Mucosa of descending colon (tissue), 3 donors: ENCODE measurements at regions not wholly inside any gene's neighbourhood (a gene's known extent, or its start where the extent isn't known, plus 50 kb on each side); places are given as distances from the start of the nearest gene placed in this dataset.

Source experiments
- ATAC-seq: fragments of 200-7000 bp; cut with Tn5 transposase; one replicate; pipeline ENCODE4 v1.9.1; 2020; ENCODE audit warnings: mild to moderate bottlenecking, moderate library complexity
- DNase-seq, 3 donors: peaks; one replicate each; pipeline ENCODE4 v3.0.0-alpha.2; 2020
- H3K36me3 ChIP-seq: fragments of 200-600 bp; one replicate; pipeline ENCODE4 v1.8.0; 2021; ENCODE audit warnings: low read depth, mild to moderate bottlenecking
- H3K4me1 ChIP-seq: fragments of 200-600 bp; one replicate; pipeline ENCODE4 v1.8.0; 2021; ENCODE audit warnings: low read depth, mild to moderate bottlenecking
- H3K4me3 ChIP-seq: fragments of 200-600 bp; one replicate; pipeline ENCODE4 v1.8.0; 2021; ENCODE audit warnings: mild to moderate bottlenecking
- H3K9me3 ChIP-seq: fragments of 200-600 bp; one replicate; pipeline ENCODE4 v1.8.0; 2021; ENCODE audit warnings: mild to moderate bottlenecking
- intact Hi-C, 2 donors: fragments of 100-400 bp; cut with DNase I in 1 of 2; cut with micrococcal nuclease in 1 of 2; formaldehyde crosslinking; loops; one replicate each; pipeline versions ENCODE4 v1.11.0 to v1.11.1; 2022; cut with DNase I, micrococcal nuclease
- TF ChIP-seq, protein P1 (sequence below): fragments of 200-600 bp; IDR thresholded peaks from one replicate; pipeline ENCODE4 v1.8.0; 2022; ENCODE audit warnings: antibody characterized with exemption, mild to moderate bottlenecking
- donor health status: DM: no; HTN: no; CAD: no; lungs with moderate emphysema.
- donor health status: DM: no; HTN: no; CAD: no.
- donor health status: DM: no; HTN: yes; CAD: no.

DNA sequence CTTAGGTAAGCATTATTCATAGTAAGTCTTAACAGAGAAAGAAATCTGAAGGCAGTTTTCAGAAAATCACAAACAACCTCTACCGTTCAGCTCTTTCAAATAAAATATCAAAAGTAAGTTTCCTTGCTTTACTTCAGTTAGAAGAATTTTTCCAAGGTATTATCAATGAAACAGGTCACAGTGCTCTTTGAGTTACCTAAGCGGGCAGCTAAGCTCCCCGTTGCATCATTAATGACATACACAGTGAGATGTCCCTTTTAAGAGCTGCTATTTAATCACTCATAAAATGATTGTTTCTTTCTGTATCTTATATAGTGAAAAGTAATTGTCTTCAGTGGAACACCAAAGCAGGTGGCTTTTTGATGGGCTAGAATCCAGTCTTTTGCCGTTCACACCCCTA lies 86.2 kb upstream of the PIK3R1 start:
- intact Hi-C loops: no loop called here
- Histone ChIP-seq H3K9me3 (no peaks in the 10 kb centered on the region), H3K36me3 (no peaks in the 10 kb centered on the region), H3K4me1 (peaks cover 8% of the 10 kb centered on the region), H3K4me3 (no peak overlapping the region)
- ATAC-seq: no peak
- TF ChIP-seq, protein P1, sequence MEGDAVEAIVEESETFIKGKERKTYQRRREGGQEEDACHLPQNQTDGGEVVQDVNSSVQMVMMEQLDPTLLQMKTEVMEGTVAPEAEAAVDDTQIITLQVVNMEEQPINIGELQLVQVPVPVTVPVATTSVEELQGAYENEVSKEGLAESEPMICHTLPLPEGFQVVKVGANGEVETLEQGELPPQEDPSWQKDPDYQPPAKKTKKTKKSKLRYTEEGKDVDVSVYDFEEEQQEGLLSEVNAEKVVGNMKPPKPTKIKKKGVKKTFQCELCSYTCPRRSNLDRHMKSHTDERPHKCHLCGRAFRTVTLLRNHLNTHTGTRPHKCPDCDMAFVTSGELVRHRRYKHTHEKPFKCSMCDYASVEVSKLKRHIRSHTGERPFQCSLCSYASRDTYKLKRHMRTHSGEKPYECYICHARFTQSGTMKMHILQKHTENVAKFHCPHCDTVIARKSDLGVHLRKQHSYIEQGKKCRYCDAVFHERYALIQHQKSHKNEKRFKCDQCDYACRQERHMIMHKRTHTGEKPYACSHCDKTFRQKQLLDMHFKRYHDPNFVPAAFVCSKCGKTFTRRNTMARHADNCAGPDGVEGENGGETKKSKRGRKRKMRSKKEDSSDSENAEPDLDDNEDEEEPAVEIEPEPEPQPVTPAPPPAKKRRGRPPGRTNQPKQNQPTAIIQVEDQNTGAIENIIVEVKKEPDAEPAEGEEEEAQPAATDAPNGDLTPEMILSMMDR: no peak
- DNase-seq: no peak

DNA sequence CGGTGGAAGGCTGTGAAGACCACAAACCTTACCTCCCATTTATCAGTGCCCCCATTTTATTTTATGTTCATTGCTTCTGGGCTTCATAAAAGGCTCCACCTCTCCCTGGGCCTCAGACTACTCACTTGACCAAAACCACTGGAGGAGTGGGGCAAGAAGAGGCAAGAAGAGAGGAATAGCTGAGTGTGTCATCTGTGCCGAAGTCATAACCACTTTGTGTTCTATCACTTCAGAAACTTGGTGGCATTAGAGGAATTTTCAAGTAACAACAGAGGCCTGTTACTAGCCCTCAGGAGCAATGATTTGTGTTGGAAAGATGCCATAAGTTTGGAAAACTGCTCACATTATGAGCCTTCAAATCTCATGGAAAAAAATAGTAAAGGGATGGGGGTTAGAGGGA lies 88.7 kb upstream of the PIK3R1 start:
- DNase-seq (no peak), ATAC-seq (no peak)
- Histone ChIP-seq H3K36me3 (no peaks in the 10 kb centered on the region), H3K4me1 (no peaks in the 10 kb centered on the region), H3K4me3 (no peak overlapping the region), H3K9me3 (no peaks in the 10 kb centered on the region)
- TF ChIP-seq, protein P1: no peak
- intact Hi-C loops: no loop called here

DNA sequence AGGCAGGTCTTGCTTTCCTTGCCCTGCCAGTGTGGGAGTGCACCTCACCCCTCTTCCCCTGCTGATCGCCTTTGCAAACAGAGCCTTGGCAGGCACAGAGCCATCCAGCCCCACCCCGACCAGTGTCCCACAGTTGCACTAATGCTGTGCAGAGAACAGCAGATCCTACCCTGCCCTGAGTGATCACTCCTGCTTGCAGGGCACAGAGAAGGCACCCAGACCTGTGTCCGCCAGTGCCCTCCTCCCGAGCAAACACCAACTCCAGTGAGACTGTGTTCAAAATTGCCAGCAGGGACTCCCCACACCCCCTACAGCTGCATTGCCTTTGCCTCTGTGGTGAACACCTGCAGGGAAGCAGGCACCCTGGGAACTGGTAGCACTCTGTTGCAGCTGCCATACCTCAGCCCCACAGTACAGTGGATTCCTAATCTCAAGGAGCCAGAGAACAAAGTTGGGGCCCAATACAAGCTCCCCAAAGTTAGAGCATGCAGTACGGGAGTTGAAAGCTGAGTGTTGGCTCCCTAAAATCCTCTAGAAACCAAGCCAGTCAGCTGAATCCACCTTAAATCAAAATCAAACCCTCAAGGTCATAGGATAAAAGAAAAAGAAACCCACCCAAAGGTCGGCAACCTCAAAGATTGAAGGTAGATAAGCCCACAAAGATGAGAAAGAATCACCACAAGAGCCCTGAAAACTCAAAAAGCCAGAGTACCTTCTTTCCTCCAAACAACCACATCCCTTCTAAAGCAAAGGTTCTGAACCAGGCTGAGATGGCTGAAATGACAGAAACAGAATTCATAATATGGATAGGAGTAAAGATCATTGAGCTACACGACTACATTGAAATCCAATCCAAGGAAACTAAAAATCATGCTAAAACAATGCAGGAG lies 92.9 kb upstream of the PIK3R1 start:
- ATAC-seq (peak; percentile 98), DNase-seq (peak; percentile 69 to 82 (median 78))
- intact Hi-C loops: no loop called here

DNA sequence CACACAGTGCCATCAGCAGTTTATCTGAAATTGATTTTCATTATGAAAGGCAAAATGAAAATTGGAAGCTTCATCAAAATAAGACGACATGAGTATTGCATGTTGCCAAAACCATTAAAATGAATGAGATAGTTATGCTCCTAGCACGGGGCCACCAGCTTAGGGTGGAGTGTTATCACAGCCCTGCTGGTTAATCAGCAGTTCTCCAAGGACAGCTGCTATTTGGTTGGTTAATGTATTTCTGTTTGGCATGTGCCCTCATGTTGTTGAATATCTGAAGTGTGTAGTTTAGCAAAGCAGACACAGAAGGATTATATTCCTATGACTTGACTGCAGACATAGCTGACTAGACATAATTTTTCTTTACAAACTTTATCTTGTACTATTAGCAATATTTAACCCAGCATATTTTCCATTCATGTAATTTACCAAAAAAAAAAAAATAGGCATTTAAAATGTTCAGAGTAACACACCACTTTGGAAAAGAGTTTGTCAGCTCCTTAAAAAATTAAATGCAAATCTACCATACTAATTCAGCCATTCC lies 98.6 kb upstream of the PIK3R1 start:
- no peak for DNase-seq
- intact Hi-C loops: no loop called here
- Histone ChIP-seq H3K4me3 (no peak overlapping the region), H3K4me1 (no peaks in the 10 kb centered on the region), H3K36me3 (no peaks in the 10 kb centered on the region), H3K9me3 (no peaks in the 10 kb centered on the region)
- TF ChIP-seq, protein P1: no peak
- ATAC-seq: no peak

More for the DNA sequence above, 92.9 kb upstream of the PIK3R1 start:
- no peaks in the 10 kb centered on the region for H3K36me3 ChIP-seq
- no peaks in the 10 kb centered on the region for H3K9me3 ChIP-seq
- no peaks in the 10 kb centered on the region for H3K4me1 ChIP-seq
- no peak overlapping the region for H3K4me3 ChIP-seq
- TF ChIP-seq, protein P1: no peak

DNA sequence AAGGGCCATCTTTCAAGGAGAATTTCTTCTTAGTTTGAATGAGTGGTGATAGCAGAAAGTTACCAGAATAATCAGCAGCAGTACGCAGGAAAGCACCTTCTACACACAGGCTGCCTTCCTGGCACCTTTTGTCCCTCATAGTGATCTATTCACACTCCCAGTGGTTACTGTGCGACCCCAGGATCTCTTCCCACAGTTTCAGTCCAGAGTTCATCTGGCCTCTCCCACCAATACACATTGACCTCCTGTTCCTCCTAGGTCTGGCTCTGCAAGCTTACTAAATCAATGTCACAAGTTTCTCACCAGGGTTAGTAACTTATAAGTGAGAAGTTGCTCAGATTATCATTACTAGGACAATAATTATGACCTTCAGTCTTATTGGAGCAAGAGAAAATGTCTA lies 99.1 kb upstream of the PIK3R1 start:
- intact Hi-C loops: no loop called here
- TF ChIP-seq, protein P1: no peak
- DNase-seq (no peak), ATAC-seq (no peak)
- Histone ChIP-seq H3K4me1 (no peaks in the 10 kb centered on the region), H3K9me3 (no peaks in the 10 kb centered on the region), H3K36me3 (no peaks in the 10 kb centered on the region), H3K4me3 (no peak overlapping the region)
